Coronary artery (tissue), 2 donors: ENCODE measurements at regions not wholly inside any gene's neighbourhood (a gene's known extent, or its start where the extent isn't known, plus 50 kb on each side); places are given as distances from the start of the nearest gene placed in this dataset.

Source experiments
- DNase-seq: peaks from one replicate; pipeline ENCODE4 v3.0.0-alpha.2; 2017; ENCODE audit warnings: low spot score
- H3K27ac ChIP-seq, 2 donors: fragments of 200-600 bp; sonication (generic); one replicate each; pipeline ENCODE4 v1.5.1; 2016 to 2019
- H3K4me3 ChIP-seq: fragments of 200-600 bp; sonication (generic); 2 replicates; pipeline ENCODE4 v1.5.1; 2016; ENCODE audit warnings: mild to moderate bottlenecking, moderate library complexity
- TF ChIP-seq, protein P1 (sequence below): fragments of 200-600 bp; sonication (generic); IDR thresholded peaks from one replicate; pipeline ENCODE4 v1.5.1; 2019; ENCODE audit warnings: antibody characterized with exemption

DNA sequence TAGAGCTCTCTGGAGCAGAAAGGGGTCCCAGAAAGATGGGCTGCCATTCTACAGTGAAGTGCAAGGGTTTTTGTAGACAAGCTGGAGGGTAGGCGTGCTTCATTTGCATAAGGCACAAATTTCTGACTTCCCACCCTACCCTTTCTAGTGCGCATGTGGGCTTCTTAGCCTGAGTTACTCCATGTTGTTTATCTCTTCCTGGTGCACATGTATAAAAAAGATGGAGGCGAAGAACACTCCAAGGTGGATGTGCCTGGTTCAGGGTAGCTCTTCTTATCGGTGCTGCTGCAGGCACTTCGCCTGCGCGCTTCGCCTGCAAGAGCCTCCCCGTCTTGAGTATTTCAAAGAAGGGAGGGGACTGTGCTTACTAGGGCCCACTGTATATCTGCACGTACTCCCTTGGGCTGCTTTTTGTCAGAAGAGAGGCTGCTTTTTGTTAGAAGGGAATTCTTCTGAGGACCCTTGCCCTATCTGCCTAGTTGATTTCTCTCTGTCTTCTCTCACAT is 1047.3 kb upstream of the CNTN5 start:
- no peak overlapping the region for H3K27ac ChIP-seq
- H3K4me3 ChIP-seq, result no peak overlapping the region
- DNase-seq, result no peak
- TF ChIP-seq, protein P1, sequence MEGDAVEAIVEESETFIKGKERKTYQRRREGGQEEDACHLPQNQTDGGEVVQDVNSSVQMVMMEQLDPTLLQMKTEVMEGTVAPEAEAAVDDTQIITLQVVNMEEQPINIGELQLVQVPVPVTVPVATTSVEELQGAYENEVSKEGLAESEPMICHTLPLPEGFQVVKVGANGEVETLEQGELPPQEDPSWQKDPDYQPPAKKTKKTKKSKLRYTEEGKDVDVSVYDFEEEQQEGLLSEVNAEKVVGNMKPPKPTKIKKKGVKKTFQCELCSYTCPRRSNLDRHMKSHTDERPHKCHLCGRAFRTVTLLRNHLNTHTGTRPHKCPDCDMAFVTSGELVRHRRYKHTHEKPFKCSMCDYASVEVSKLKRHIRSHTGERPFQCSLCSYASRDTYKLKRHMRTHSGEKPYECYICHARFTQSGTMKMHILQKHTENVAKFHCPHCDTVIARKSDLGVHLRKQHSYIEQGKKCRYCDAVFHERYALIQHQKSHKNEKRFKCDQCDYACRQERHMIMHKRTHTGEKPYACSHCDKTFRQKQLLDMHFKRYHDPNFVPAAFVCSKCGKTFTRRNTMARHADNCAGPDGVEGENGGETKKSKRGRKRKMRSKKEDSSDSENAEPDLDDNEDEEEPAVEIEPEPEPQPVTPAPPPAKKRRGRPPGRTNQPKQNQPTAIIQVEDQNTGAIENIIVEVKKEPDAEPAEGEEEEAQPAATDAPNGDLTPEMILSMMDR, result no peak

DNA sequence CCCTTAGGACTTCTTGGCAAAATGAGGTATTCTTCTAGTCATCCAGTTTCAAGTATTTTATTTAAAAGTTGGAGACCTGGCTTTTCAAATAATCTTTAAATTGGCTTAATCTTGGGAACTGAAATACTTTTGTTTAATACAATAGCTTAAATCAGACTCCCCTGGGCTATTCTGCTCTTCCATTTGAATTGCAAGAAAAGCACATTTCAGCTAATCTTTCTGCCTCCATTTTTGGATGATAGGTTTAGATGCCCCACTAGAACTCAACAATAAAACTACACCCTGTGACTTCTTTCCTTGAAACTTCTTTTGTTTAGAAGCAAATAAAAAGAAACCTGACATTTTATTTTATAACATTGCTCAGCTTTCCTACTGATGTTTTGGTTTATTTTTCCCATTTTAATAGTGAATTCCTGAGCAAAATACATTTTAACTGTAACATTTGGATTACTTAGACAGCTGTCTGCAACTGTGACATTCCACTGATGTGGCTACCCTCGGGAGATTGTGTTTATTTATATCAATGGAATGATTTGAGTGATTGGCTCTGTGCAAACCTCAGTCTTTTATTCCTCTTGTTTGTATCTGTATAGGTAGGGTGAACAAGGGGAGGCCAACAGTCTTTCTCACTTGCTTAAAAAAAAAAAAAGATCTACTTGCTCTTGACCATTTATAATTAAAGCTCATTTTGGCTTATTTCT is 1045.8 kb upstream of the CNTN5 start:
- no peak overlapping the region for H3K27ac ChIP-seq
- no peak for DNase-seq
- H3K4me3 ChIP-seq, result no peak overlapping the region
- TF ChIP-seq, protein P1, result no peak

DNA sequence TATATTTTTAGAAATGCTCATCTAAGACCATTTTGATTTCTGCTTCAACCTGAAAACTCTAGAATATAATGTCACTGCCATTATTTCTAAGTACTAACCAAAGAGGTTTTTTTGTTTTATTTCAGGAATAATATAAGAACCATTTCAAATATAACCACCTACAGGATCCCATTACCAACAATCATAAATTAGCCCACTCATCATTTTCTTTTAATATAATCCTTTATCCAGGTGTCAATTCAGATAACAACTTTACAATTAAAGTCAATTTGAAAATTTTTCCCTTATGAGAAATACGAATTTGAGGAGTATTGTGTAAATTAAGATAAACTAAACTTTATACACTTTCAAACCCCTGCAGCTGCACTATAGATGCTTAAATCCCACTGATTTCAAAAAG is 1043.0 kb upstream of the CNTN5 start:
- TF ChIP-seq, protein P1, result no peak
- DNase-seq, result no peak
- no peak overlapping the region for H3K4me3 ChIP-seq
- no peak overlapping the region for H3K27ac ChIP-seq

DNA sequence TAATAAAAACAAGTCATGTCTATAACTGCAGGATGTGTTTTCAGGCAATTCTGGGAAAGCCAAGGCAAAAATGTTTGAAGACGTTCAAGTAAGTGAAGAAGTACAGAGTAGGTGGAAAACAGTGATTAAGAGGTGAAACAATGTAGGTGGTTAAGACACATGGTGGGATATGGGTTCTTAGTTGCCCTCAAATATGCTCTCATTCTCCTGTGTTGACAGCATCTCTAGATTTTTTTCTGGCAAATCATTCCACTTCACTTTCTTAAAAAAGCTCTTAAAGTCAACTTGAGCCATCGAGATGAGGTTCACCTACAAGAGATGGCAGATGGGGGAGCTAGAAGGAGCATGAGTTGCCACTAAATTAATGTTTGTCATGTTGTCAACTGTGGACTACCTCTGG is 1041.0 kb upstream of the CNTN5 start:
- Histone ChIP-seq H3K27ac (no peak overlapping the region), H3K4me3 (no peak overlapping the region)
- no peak for DNase-seq
- TF ChIP-seq, protein P1, result no peak

DNA sequence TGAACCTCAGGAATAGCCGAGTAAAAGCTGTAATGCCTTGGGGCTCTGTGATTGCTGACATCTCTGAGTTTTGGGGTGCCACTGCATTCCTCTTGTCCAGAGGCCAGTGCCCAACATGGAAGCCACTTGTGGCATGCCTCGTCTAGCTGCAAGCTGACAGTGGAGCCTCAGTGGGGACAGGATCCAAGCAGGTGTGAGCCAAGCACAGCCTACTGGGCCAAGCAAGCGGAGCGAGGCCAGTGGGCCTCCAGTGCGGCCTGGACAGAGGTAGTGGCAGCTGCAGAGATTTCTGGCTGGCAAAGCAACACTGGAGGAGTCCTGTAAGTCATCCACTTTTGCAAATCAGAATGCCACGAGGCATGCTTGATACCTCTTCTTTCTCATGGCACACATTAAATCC is 1038.2 kb upstream of the CNTN5 start:
- H3K4me3 ChIP-seq, result no peak overlapping the region

DNA sequence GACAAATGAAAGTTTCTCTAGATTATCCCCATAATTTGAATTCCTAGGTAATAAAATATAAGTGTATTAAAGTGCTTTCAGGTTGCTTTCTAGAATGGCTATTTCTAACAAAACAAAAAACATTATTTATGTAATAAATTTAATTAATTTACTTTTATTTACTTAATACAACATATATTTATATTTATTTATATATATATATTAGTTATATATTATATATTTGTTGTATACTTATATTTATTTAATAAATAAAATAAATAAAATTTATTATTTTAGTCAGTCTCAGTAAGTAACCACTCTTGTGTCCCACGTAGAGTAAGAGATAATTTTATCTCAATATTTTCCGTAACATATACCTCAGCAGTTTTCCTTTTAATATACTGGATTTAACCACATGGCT is 1031.6 kb upstream of the CNTN5 start:
- H3K4me3 ChIP-seq, result no peak overlapping the region
- H3K27ac ChIP-seq, result no peak overlapping the region
- no peak for DNase-seq
- TF ChIP-seq, protein P1, result no peak

More for the DNA sequence above, 1038.2 kb upstream of the CNTN5 start:
- H3K27ac ChIP-seq, result no peak overlapping the region
- DNase-seq, result no peak
- TF ChIP-seq, protein P1, result no peak

DNA sequence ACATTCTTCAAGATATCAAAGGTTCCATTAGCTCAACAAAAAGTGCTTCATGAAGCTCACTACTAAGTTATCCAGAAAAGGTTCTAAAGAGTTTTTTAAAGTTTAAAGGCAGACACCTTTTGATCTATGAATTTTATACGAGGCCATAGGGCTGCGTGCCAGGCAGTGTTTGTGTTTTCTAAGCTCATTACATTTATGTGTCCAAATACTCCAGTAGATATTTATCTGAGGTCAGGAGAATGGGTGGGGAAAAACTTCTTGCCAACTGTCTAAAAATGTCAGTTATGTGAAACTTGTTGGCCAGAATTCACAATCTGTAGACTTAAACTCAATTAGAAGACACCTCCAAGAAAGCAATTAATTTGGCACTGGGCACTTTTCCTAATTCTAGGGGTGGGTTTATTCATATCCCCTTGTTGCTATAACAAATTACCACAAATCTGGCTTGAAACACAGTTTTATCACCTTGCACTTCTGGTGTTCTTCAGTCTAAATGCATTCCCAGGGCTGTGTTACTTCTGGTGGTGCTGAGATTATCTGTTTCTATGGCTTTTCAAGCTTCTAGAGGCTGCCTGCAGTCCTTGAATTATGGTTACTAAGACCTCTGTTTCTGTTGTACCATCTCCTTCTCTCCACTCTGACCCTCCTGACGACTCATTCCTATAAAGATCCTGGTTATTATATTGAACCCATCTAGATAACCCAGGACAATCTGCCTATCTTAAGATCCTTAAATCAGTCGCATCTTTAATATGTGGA is 1030.4 kb upstream of the CNTN5 start:
- no peak for DNase-seq
- TF ChIP-seq, protein P1, result no peak
- Histone ChIP-seq H3K4me3 (no peak overlapping the region), H3K27ac (no peak overlapping the region)
